IgD-negative memory B cell (primary cell): ENCODE measurements at regions not wholly inside any gene's neighbourhood (a gene's known extent, or its start where the extent isn't known, plus 50 kb on each side); places are given as distances from the start of the nearest gene placed in this dataset.
"Not testable (repeated sequence)": the region's sequence is repeated elsewhere in the genome, so short reads cannot be mapped to it uniquely, and the experiment has no call there.

ENCODE experiments used
- H3K27ac Mint-ChIP-seq, 3 donors: one replicate each; pipeline ENCODE4 v1.8.0; 2020 to 2022; ENCODE audit warnings: mild to moderate bottlenecking in 3 of 3, mixed read lengths in 3 of 3, moderate library complexity in 1 of 3
- H3K27me3 Mint-ChIP-seq: one replicate; pipeline ENCODE4 v1.8.0; 2021; ENCODE audit warnings: mixed read lengths
- H3K36me3 Mint-ChIP-seq: one replicate; pipeline ENCODE4 v1.8.0; 2020; ENCODE audit warnings: mild to moderate bottlenecking, mixed read lengths
- H3K4me1 Mint-ChIP-seq, 3 donors: one replicate each; pipeline ENCODE4 v1.8.0; 2020 to 2022; ENCODE audit warnings: mixed read lengths in 3 of 3, mild to moderate bottlenecking in 1 of 3
- H3K4me3 Mint-ChIP-seq, 4 donors: one replicate each; pipeline ENCODE4 v1.8.0; 2020 to 2022; ENCODE audit warnings: mild to moderate bottlenecking in 4 of 4, mixed read lengths in 4 of 4, moderate library complexity in 3 of 4
- H3K9me3 Mint-ChIP-seq, 3 donors: one replicate each; pipeline ENCODE4 v1.8.0; 2020 to 2021; ENCODE audit warnings: mixed read lengths in 3 of 3, mild to moderate bottlenecking in 1 of 3

GRCh38 chr10:30540276-30540675 lies 89.3 kb downstream of the LYZL2 start:
- Mint-ChIP-seq H3K4me3 (no peak overlapping the region), H3K4me1 (peaks cover 3 to 9% (median 8%) of the 10 kb centered on the region in 3 donors), H3K36me3 (no peaks in the 10 kb centered on the region), H3K27ac (no peak overlapping the region), H3K9me3 (no peaks in the 10 kb centered on the region), H3K27me3 (no peaks in the 10 kb centered on the region)

- Mint-ChIP-seq H3K27me3 (no peaks in the 10 kb centered on the region), H3K36me3 (peaks cover 2% of the 10 kb centered on the region), H3K27ac (no peak overlapping the region), H3K4me3 (no peak overlapping the region), H3K9me3 (no peaks in the 10 kb centered on the region), H3K4me1 (peaks cover 7 to 13% (median 8%) of the 10 kb centered on the region in 3 donors)
Observed at GRCh38 chr10:30538086-30538485, 91.5 kb downstream of the LYZL2 start.

- Mint-ChIP-seq H3K27ac (no peak overlapping the region), H3K27me3 (no peaks in the 10 kb centered on the region), H3K36me3 (peaks cover 2% of the 10 kb centered on the region), H3K9me3 (no peaks in the 10 kb centered on the region), H3K4me3 (no peak overlapping the region), H3K4me1 (peaks cover 3 to 12% (median 5%) of the 10 kb centered on the region in 3 donors)
Observed at GRCh38 chr10:30537586-30537985, 92.0 kb downstream of the LYZL2 start.

GRCh38 chr10:30537158-30537557 lies 92.4 kb downstream of the LYZL2 start:
- not testable (repeated sequence) for H3K27me3 Mint-ChIP-seq, H3K27ac Mint-ChIP-seq, H3K36me3 Mint-ChIP-seq, H3K9me3 Mint-ChIP-seq, H3K4me3 Mint-ChIP-seq
- H3K4me1 Mint-ChIP-seq, result peaks cover 4 to 10% (median 9%) of the 10 kb centered on the region in 3 donors

GRCh38 chr10:30536578-30536977 lies 93.0 kb downstream of the LYZL2 start:
- no peaks in the 10 kb centered on the region for H3K27me3 Mint-ChIP-seq
- H3K27ac Mint-ChIP-seq, result peak overlapping the region in 1 of 3 donors; percentile 52
- H3K36me3 Mint-ChIP-seq, result peaks cover 2% of the 10 kb centered on the region
- no peaks in the 10 kb centered on the region for H3K9me3 Mint-ChIP-seq
- H3K4me1 Mint-ChIP-seq, result peaks cover 6 to 15% (median 13%) of the 10 kb centered on the region in 3 donors
- H3K4me3 Mint-ChIP-seq, result no peak overlapping the region

GRCh38 chr10:30535677-30536076 lies 93.9 kb downstream of the LYZL2 start:
- Mint-ChIP-seq H3K27me3 (no peaks in the 10 kb centered on the region), H3K36me3 (peaks cover 2% of the 10 kb centered on the region), H3K9me3 (no peaks in the 10 kb centered on the region), H3K27ac (no peak overlapping the region), H3K4me1 (peaks cover 6 to 18% (median 13%) of the 10 kb centered on the region in 3 donors), H3K4me3 (no peak overlapping the region)

- peaks cover 13 to 27% (median 22%) of the 10 kb centered on the region in 3 donors for H3K4me1 Mint-ChIP-seq
- H3K27ac Mint-ChIP-seq, result peak overlapping the region in 2 of 3 donors; percentile 5 to 35
- H3K4me3 Mint-ChIP-seq, result no peak overlapping the region
- no peaks in the 10 kb centered on the region for H3K9me3 Mint-ChIP-seq
- no peaks in the 10 kb centered on the region for H3K27me3 Mint-ChIP-seq
- peaks cover 2% of the 10 kb centered on the region for H3K36me3 Mint-ChIP-seq
Observed at GRCh38 chr10:30534465-30535144, 94.9 kb downstream of the LYZL2 start.

GRCh38 chr10:30531751-30532530 lies 97.6 kb downstream of the LYZL2 start:
- Mint-ChIP-seq H3K27me3 (no peaks in the 10 kb centered on the region), H3K4me1 (peaks cover 28 to 37% (median 32%) of the 10 kb centered on the region in 3 donors), H3K36me3 (peaks cover 2% of the 10 kb centered on the region), H3K4me3 (peak overlapping the region in 3 of 4 donors; percentile 41 to 67 (median 56)), H3K9me3 (no peaks in the 10 kb centered on the region), H3K27ac (peak overlapping the region; percentile 79 to 96 (median 80))

GRCh38 chr10:30529373-30529998 lies 95.5 kb downstream of the MAP3K8 start:
- H3K27me3 Mint-ChIP-seq, result no peaks in the 10 kb centered on the region
- peak overlapping the region; percentile 88 to 94 (median 90) for H3K4me3 Mint-ChIP-seq
- H3K36me3 Mint-ChIP-seq, result peaks cover under 1% of the 10 kb centered on the region
- H3K4me1 Mint-ChIP-seq, result peaks cover 35 to 43% (median 42%) of the 10 kb centered on the region in 3 donors
- H3K27ac Mint-ChIP-seq, result peak overlapping the region; percentile 96 to 98 (median 97)
- H3K9me3 Mint-ChIP-seq, result no peaks in the 10 kb centered on the region

GRCh38 chr10:30528429-30528786 lies 94.4 kb downstream of the MAP3K8 start:
- H3K27me3 Mint-ChIP-seq, result no peaks in the 10 kb centered on the region
- peak overlapping the region; percentile 6 to 94 (median 69) for H3K27ac Mint-ChIP-seq
- H3K4me1 Mint-ChIP-seq, result peaks cover 33 to 45% (median 41%) of the 10 kb centered on the region in 3 donors
- H3K4me3 Mint-ChIP-seq, result peak overlapping the region in 2 of 4 donors; percentile 67 to 70
- no peaks in the 10 kb centered on the region for H3K36me3 Mint-ChIP-seq
- H3K9me3 Mint-ChIP-seq, result no peaks in the 10 kb centered on the region

- H3K4me3 Mint-ChIP-seq, result peak overlapping the region in 3 of 4 donors; percentile 38 to 73 (median 67)
- H3K27me3 Mint-ChIP-seq, result no peaks in the 10 kb centered on the region
- H3K36me3 Mint-ChIP-seq, result no peaks in the 10 kb centered on the region
- peak overlapping the region; percentile 69 to 94 (median 90) for H3K27ac Mint-ChIP-seq
- H3K4me1 Mint-ChIP-seq, result peaks cover 33 to 47% (median 41%) of the 10 kb centered on the region in 3 donors
- no peaks in the 10 kb centered on the region for H3K9me3 Mint-ChIP-seq
Observed at GRCh38 chr10:30527623-30528428, 93.8 kb downstream of the MAP3K8 start.

GRCh38 chr10:30522661-30523078 lies 88.7 kb downstream of the MAP3K8 start:
- H3K9me3 Mint-ChIP-seq, H3K27me3 Mint-ChIP-seq, H3K36me3 Mint-ChIP-seq: not testable (repeated sequence)
- peak overlapping the region in 1 of 4 donors; percentile 45 for H3K4me3 Mint-ChIP-seq
- peak overlapping the region in 2 of 3 donors; percentile 73 to 85 for H3K27ac Mint-ChIP-seq
- peaks cover 6 to 28% (median 10%) of the 10 kb centered on the region in 3 donors for H3K4me1 Mint-ChIP-seq

GRCh38 chr10:30518907-30519306 lies 84.9 kb downstream of the MAP3K8 start:
- peaks cover 2 to 9% (median 2%) of the 10 kb centered on the region in 3 donors for H3K4me1 Mint-ChIP-seq
- peaks cover 0 to 2% (median 0%) of the 10 kb centered on the region in 3 donors for H3K9me3 Mint-ChIP-seq
- H3K36me3 Mint-ChIP-seq, result peaks cover 2% of the 10 kb centered on the region
- H3K4me3 Mint-ChIP-seq, result no peak overlapping the region
- no peak overlapping the region for H3K27ac Mint-ChIP-seq
- H3K27me3 Mint-ChIP-seq, result no peaks in the 10 kb centered on the region
